GM18870 (cell line): ENCODE measurements at regions not wholly inside any gene's neighbourhood (a gene's known extent, or its start where the extent isn't known, plus 50 kb on each side); places are given as distances from the start of the nearest gene placed in this dataset.
"Not testable (repeated sequence)": the region's sequence is repeated elsewhere in the genome, so short reads cannot be mapped to it uniquely, and the experiment has no call there.

ENCODE experiments used
- ATAC-seq: cut with Tn5 transposase; IDR thresholded peaks from one replicate; pipeline ENCODE4 v1.9.1; 2021; ENCODE audit warnings: moderate library complexity; ENCODE audit not compliant: unreplicated experiment

GRCh38 chr10:52597189-52597863 lies 175.3 kb downstream of the MBL2 start:
- no peak for ATAC-seq

GRCh38 chr10:52598936-52599335 lies 173.6 kb downstream of the MBL2 start:
- ATAC-seq, result no peak

DNA sequence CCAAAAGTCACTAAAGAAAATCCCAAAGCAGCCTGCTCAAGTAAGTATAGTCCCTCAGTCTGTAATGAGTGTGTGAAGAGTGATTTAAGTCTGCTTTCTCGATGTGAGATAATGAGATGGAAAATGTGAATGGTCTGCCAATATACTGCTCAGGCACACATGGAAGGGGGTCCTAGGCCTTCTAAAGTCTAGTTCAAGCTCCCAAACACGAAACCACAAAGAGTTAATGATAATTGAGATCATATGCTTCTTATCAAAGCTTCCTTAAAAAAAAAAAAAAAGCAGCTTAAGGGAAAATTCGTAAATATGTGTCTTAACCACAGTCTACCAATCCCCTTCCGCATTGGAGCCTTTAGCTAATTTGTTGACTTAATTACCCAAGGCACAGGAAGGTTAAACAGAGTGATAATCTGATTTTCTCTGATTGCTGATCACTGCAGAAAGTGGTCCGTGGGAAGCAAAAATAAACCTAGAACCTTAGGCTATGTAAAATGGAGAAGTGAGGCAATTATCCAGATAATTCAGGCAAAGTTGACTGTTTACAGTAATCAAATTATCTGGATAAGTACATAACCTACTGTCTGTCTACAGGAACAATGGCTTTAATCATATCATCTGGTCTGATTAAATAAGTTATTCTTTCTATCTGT lies 172.9 kb downstream of the MBL2 start:
- no peak for ATAC-seq

GRCh38 chr10:52604131-52604530 lies 168.5 kb downstream of the MBL2 start:
- not testable (repeated sequence) for ATAC-seq

DNA sequence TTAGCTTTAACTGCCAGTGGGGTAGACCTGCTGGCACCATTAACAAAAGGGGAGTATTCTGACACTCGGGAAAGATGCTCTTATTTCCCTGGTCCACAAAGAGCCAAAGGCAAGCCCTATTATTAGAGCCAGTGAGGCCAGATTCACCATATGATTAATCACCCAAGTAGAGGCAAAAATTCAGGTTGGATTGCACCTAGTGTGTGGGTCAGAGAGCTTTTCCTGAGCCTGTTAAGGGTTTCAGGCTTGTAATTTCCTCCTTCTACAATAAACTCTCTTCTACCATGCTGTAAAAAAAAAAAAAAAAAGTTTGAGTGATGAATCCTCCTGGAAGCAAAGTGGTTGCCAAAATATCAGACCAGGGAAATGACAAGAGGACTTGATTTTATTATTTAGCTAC lies 163.5 kb downstream of the MBL2 start:
- ATAC-seq, result no peak

DNA sequence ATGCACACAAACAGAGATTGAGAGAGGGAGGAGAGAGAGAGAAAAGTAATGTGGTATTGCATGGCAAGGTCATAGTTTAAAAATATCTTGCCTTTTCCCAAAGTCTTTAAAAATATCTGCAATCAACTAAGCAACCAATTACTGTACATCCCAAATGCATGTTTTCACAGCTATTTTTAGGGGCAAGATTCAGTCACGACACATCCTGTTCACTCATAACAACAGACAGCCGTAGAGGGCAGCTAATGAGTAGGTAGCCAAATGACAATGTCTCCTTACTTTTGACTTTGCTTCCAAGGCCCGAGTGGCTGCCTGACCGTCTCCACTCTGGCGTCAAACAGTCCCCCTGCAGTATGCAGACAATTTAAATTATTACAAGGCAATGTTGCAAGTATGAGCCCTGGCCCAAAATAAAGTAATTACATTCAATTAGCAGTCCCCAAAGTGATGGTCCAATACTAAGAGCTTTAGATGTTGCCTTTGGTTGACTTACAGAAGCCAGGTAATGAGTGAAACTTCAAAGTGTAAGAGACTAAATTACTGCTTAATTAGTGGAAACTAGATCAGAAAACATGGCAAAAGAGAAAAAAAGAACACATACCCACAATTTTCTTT lies 162.9 kb downstream of the MBL2 start:
- no peak for ATAC-seq

DNA sequence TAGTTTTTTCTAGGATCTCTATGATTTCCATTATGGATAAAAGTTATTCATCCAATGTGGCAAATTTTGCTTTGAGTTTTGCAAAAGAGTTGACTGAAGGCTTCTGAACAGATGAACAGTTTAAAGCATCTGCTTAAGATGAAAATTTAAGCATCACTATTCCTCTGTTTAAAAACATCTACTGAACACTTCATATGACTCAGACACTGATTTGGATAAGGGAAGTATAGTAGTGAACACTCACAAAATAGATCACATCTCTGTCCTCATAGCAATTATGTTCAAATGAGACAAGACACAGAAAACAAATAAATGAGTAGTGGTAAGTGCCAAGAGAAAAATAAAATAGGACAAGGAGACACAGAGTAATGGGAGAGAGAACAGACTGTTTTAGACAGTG lies 157.3 kb downstream of the MBL2 start:
- no peak for ATAC-seq

GRCh38 chr10:52615756-52616394 lies 156.7 kb downstream of the MBL2 start:
- ATAC-seq, result no peak

DNA sequence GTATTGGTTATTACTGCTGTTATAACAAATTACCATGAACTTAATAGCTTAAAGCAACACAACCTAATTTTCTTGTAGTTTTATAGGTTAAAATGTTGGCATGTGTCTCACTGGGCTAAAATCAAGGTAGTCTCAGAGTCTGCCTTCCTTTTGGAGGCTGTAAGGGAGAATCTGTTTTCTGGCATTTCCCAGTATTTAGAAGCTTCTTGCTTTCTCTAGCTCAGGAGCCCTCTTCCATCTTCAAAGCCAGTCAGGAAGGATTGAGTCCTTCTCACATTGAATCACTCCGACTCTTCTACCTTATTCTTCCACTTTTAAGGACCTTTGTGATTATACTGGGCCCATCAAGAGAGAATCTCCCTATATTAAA lies 156.2 kb downstream of the MBL2 start:
- ATAC-seq, result no peak

GRCh38 chr10:52617346-52617745 lies 155.2 kb downstream of the MBL2 start:
- no peak for ATAC-seq

- no peak for ATAC-seq
Observed at GRCh38 chr10:52619052-52619451, 153.5 kb downstream of the MBL2 start.

DNA sequence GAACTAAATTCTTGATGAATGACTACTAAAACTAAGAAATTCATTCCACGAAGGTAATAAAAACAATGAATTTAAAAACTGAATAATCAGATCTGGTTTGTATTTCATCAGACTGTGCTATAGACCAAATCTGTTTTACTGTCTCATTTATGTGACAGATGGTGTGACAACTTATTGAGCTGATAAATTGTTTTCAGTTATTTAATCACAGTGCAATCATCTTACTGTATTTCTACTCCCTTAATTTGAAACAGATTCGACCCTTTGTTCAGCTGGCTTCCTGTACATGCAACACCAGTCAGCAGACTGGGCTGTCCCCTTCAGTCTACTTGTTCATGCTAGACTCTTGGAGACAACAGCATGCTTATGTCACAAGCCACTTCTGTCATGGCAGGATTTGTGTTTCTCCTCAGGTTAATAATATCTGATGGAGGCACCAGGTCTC lies 150.9 kb downstream of the MBL2 start:
- ATAC-seq, result no peak

GRCh38 chr10:52623761-52624160 lies 148.8 kb downstream of the MBL2 start:
- no peak for ATAC-seq

GRCh38 chr10:52627279-52627678 lies 145.3 kb downstream of the MBL2 start:
- ATAC-seq, result no peak

DNA sequence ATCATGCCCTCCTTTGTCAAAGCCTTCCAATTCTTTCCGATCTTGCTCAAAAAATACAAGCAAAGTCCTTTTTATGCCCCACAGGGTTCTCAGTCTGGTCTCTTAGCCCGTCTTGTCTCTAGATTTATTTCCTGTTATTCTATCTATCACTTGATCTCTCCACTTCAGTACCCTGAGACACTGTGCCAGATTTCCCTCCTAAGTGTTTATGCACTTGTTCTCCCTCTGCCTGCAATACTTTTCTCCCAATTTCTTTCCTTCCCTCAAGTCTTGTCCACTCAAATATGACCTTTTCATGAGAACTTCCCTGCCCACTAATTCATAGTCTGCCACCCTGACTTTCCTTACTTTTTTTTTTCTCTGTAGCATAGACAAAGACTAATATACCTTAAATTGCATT lies 141.4 kb downstream of the MBL2 start:
- ATAC-seq, result no peak

DNA sequence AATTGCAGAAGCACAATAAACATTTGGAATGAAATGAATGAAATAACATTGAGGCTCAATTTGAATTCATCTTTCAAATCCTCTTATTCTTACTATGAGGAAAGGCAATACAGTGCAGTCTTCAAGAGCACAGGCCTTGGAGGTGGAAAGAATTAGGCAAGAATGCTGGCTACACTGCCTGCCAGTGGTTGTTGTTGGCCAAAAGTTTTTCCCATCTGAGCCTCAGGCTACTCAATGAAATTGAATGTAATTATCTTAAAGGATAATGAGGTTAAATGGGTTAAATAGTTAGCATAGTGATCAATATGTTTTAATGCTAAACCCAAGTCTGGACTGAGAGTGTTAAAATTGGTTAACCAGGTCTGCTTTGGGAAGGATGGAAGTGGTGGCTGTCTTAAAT lies 140.9 kb downstream of the MBL2 start:
- ATAC-seq, result no peak

DNA sequence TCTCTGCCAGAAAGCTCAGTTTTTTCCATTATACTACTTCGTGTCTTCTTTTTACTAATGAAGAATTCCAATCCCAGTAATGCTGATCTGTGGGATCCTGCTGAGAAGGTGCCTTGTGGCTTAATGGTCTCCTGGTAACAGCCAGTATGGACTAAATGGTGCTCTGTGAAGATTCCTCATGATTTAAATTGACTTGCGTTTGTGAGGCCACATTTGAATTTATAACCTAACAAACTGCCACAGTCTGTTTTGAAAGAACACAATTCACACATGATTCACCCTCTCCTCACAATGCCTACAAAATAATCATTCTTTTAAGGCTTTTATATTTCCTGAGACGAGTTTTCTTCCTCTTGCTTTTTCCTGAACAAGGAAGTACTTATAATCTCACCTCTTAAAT lies 140.0 kb downstream of the MBL2 start:
- no peak for ATAC-seq

DNA sequence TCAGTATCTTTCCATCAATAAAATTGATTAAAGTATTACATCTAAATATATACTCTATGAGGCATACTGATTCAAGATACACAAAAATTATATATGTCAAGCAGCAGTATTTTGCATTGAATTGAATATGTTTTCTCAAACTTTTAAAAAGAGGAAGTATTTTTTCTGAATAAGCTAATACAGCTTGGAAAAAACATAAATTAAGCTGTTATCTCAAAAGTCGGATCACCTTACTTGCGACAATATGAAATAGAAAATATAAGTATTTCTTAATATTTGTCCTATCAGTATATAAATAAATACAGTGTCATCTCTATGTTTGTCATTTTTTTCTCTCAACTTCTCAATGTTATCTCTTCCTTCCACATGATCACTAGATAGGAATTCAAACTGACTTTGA lies 139.3 kb downstream of the MBL2 start:
- ATAC-seq, result no peak

DNA sequence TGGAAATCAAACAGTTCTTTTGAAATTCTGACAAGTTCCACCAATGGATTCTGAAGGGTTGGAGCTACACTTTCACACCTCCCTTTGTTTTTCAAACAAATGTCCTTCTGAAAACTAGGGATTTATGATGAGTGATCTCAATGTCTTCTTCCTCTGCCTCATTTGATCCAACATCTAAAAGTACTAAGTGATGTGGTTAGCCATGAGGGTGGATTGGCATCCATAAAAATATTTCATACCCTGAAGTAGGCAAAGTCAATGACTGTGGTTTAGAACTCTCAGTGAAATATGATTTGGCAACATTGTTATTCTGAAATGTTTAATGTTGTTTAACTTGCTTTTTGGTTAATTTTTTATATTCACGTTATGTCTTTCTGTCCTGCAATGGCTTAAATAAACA lies 136.9 kb downstream of the MBL2 start:
- no peak for ATAC-seq

GRCh38 chr10:52636874-52637273 lies 135.7 kb downstream of the MBL2 start:
- no peak for ATAC-seq

- ATAC-seq, result no peak
Observed at GRCh38 chr10:52637592-52637991, 135.0 kb downstream of the MBL2 start.

GRCh38 chr10:52639652-52640051 lies 132.9 kb downstream of the MBL2 start:
- ATAC-seq, result no peak
